Limb (tissue), 2 donors: ENCODE measurements at regions not wholly inside any gene's neighbourhood (a gene's known extent, or its start where the extent isn't known, plus 50 kb on each side); places are given as distances from the start of the nearest gene placed in this dataset.
A peak's percentile ranks its signal among the peaks of the same experiment; 100 is the strongest.

Experiments
- DNase-seq, 2 donors: peaks; one replicate each; pipeline ENCODE4 v3.0.0-alpha.2; 2016; ENCODE audit errors: extremely low spot score in 2 of 2

DNA sequence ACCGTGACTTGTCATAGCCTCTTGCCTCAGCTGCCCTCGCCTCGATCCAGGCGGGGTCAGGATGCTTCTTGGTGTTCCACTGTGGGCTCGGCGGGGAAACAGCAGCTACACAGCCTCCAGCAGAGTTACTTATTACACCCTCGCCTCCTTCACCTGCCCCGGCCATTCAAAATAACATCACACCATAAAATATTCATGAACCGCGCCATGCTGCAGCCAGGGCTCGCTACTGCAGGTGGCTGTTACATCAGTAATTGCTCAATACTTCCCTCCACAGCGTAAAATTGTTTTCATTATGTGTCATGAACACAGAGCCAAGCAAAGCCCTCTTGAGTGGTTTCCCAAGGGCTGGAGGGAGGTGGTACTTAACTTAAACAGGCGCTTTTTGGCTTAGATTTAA lies 241.5 kb upstream of the SP8 start:
- peak in 1 of 2 donors; percentile 37 for DNase-seq

DNA sequence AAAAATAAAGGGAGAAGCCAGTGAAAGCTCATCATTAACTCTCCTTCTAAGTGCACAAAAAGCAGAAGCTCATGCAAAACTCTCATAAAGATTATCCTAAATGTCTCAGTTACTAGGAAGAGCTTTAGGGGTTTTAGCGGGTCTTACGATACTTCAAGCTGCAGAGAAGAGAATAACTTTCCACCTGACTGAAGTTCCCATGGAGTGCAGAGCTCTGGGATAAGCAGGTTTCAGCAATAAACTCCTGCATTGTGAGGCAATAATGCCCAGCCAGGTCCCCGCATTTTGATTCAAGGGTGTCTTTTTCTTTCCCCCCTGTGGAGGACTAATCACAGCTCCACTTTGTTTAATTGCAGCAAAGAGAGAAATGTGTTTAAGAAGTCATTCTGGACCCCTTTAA lies 241.9 kb upstream of the SP8 start:
- no peak for DNase-seq

DNA sequence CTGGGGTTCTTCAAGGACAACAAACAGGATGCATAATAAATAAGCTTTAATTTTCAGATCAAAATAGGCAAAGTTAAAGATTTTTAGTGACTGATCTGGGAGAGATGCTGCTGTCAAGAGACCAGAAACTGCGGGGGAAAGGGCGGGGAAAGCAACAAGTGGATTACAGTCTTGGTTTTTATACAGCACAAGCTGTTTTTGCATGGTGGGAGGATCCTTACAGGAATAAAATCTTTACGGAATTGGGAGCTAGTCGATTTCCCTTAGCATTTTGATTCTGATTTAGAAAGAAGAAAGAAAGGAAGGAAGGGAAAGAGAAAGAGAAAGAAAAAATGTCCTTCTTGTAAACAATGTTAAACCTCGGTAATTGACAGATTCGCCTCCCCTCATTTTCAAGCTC lies 242.3 kb upstream of the SP8 start:
- no peak for DNase-seq

DNA sequence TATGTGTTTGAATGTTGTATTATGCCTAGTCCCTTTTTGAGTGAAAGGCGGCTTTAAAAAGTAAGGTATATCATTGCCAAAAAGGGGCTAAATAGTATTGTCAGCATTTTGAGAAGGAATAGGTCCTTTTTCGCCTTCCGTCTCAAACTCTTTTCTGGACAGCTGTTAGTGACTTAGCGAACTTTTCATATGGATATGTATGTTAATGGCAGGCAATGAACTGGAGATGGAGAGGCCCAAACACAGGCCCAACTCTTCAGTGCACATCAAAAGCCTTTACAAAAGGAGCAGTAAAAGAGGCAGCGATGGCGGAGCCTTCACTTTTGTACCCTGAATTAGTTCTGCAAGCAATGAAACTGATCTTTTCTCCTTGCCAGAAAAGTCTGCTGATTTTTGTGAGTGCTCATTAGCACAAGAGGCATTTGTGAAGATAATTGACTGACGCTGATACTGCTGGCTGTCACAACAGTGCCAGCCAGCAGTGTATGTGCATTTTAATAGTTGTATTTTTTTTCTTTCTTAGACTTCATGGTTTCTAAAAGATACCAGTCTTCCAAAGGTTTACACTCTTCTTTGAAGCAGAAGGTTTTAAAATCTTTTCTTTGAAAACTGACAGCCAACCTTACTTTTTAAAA lies 243.7 kb upstream of the SP8 start:
- DNase-seq, result no peak

DNA sequence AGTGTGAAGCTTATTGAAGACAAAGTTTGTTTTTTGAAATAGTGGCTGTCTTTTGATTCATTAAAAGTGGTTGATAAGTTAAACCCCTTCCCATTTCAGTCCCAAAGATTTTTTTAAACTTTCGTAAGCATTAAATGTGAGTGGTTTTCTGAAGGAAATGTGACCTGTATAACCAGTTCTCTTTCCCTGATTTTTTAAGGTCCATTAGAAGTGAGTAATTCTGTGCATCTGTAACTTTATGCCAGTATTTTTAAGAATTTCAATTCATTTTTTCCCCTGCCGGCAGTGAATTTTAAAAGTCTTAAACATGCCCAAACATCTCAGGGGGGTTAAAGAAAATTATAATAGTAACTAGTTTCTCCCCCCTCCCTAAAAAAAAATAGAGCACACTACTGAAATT lies 254.6 kb upstream of the SP8 start:
- DNase-seq, result no peak

DNA sequence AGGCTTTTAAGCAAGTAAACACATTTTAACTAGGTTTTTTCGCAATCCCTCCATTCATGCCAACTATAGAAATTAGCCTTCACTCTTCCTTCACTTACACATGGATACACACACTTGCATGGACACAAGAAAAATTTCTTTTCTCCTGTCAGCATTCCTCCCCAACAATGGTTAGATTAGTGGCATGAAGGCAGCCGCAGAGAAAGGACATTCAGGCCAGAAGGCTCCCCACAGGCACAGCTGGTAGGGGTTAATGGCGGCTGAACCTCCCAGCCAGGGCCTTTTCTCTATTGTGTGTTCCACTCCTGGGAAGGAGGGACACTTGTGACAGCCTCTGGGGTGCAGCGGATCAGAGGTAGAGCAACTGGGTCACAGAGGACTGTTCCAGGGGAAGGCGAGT lies 255.0 kb upstream of the SP8 start:
- no peak for DNase-seq

DNA sequence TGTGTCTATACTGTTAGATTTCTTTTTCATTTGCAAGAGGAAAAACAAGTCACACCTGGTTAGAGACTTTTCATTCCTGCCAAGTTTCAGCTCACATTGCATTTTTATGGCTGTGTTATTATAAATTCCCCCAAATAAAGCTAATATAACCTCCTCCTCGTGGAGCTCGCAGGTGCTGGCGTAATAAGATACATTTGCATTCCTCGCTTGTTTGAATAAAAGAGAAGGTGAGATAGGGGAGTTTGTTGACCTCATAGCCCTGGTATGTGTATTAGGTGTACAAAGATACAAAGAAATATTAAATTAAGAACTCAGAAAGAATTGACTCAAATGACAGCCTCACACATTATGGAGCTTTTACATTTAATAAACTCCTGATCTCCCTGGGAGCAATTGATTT lies 257.7 kb upstream of the SP8 start:
- no peak for DNase-seq

DNA sequence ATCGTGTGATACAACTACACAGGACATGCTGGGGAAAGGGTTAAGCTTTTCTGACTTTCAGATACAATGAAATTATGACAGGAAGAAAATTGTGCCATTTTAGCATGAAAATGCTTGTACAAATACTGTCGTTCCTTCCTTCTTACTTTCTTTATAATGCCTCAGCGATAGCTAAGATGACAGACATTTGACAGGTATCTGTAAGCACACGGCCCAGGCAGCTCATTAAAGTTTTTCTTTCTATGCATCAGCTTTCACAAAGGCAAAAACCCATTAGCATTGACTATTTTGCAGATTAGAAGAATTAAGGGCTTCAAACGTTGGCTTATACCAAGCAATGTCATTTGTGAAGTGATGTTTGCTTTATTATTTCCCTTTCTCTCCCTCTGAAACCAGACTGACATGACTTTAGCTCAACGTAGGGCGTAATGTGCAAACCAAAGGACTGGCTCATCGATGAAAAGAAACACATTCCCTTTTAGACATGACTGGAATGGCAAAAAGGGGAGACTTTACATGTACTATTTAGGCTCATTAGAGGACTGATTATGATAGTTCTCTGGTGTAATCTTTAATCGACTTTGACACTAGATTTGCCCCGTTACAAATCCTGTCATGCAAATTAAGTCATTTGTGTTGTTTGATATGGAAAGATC lies 258.4 kb upstream of the SP8 start:
- DNase-seq, result no peak

DNA sequence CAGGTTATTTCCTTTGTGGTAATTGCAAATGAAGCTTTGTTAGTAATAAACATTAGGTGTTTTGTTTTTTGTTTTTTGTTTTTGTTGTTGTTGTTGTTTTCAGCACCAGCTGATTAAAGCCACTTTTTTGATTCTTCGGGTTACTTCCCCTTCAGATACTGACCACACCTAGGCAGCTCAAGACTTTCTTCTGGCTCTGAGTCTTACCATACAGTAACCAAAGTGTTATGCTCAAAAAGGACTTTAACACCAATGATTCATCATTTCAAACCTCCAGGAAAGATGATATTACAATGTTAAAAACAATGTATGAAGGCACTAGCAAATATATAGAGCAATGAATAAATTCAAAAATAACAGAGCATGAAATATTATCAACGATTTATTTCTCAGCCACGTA lies 265.2 kb upstream of the SP8 start:
- DNase-seq, result no peak

DNA sequence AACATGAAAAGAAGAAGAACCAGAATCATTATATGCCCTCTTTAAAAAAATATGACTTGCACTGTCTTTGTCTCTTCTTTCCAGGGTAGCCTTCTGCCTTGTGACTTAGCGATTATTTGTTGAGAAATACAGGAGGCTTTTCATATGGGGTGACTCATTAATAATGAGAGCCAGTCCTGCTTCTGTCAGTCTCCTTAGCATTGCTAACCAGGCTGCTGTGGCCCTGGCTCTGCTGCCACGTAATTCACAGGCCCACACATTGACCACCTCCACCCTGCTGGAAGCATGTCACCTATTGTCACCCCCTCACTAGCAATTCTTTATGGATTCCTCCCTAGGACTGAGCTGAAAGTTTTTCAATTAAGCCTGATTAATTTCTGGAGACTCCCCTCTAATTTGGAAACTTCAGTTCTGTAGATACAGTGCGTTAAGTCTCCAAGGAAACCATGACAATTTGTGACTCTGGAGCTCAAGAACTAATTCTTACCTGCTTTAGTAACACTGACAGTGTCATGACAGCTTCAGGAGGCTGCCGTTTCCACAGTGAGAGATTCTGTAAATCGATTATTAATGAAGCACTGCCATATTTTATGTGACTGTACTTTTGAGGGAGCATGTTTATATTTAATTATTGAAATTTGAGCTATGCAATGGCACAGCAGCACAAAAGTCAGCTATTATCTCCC lies 267.9 kb upstream of the SP8 start:
- no peak for DNase-seq

DNA sequence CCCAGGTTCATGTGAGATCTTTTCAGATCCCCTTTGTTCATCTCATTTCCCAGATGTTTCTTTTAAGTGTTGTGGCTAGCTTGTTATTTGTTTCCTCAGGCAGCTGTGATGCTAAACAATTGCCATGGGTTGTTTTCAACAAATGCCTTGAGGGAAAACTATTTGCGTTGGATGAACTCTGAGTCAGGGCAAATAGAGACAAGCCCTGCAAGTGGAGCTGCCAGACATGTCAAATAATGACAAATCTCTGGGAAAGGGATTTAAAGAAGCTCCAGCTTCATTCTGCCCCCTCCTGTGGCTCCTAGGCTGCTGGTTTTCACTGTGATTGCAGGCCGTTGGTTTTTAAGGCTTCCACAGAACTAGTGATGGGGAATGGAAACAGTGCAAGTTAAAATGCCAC lies 272.4 kb upstream of the SP8 start:
- no peak for DNase-seq

DNA sequence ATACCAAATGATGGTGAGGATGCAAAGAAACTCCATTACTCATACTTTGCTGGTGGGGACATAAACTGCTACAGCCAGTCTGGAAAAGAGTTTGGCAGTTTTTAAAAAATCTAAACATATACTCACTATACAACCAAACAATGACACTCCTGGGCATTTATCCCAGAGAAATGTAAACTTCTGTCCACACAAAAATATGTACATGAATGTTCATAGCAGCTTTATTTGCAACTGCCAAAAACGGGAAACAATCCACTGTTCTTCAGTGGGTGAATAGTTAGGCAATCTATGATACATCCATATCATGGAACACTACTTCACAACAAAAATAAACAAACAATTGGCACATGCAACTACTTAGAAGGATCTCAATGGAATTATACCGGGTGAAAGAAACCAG lies 276.4 kb upstream of the SP8 start:
- no peak for DNase-seq

DNA sequence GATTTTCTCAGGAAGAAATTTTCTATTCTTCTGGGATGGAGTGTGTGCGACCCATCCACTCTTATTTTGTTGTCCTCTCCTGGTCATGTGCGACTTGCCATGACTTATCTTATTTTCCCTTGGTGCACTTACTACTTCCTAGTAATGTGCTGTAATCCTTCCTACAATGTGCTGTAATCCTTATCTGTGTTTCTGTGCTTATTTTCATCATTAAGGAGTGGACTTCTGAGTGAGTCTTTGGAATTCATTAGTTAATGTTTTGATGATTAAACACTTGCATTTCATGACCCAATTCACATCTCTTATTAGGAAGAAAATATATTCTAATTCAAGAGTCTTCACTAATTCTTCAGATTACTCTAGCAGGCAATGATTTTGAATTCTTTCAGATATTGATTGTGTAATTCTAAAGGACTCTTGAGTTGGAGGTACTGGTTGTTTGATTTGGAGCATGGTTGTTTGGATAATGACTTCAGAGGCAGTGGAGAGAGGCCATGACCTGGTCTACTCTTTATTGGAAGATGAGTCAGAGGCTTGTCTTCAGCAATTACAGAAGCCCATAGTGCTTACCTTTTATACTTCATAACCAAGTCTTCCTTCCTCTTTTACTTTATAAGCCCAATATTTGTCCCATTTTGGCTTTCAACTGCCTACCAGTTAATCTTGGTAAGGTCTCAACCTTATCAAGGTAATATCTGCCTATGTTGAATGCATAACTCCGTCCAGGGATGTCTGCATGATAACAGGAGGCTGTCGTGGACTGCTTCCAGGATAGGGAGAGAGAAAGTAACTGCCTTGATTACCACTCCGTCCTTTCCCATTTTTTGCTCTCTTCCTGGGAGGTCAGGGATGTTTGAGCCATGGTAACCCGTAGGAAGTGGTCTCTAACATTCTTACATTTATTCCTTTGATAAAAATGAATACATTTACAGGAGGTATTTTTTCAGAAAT lies 278.3 kb upstream of the SP8 start:
- DNase-seq, result no peak

DNA sequence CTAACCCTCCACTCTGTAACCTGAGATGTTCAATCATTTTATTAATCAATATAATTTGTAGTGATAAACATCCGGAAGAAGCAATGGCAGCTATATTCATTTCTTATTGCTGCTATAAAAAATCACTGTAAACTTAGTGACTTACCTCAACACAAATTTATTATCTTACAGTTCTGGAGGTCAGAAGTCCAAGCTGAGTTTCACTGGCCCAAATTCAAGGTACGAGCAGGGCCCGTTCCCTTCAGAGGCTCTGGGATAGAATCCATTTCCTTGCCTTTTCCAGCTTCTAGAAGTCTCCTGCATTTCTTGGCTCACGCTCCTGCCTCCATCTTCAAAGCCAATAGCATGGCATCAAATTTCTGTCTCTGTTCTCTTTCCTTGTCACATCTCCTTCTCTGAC lies 279.5 kb upstream of the SP8 start:
- DNase-seq, result no peak

DNA sequence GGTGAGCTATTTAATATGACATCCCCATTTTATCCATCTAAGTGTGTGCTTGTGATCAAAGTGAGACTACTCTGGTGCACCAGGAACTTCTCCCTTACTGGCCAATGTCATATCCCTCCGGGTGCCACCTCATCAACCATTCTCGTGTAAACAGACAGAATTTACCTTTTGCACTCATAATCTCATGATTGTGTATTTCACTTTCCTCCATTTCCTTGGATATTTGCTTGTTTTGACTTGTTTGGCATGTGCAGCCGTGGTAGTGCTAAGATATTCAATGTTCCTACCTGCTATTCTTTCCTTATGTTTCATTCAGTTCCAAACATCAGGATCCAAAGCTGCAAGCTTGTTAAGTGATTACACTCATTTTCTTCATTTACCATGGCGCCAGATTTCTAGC lies 280.5 kb upstream of the SP8 start:
- no peak for DNase-seq

DNA sequence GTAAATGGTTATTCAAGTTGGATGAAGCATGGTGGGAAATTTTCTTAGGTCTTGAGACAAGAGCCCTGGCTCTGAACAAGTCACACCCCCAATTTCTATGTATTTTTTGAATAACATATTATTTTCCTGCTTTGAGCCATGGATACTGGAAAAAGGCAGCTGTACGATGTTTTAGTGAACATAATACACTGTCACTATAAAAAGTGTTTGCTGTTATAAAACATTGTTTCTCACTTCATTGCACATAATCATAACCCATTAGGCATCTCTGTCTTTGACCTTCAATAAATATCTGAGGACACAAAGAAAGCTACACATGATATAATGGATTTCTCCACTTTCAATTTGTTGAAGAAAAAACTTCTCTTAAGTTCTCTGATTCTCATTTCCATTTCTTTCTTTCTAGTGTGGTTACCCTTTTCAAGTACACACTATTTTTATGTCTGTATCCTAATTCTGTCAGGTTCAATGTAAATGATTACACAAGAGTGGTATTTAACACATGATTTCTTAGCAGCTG lies 283.9 kb upstream of the SP8 start:
- DNase-seq, result no peak

DNA sequence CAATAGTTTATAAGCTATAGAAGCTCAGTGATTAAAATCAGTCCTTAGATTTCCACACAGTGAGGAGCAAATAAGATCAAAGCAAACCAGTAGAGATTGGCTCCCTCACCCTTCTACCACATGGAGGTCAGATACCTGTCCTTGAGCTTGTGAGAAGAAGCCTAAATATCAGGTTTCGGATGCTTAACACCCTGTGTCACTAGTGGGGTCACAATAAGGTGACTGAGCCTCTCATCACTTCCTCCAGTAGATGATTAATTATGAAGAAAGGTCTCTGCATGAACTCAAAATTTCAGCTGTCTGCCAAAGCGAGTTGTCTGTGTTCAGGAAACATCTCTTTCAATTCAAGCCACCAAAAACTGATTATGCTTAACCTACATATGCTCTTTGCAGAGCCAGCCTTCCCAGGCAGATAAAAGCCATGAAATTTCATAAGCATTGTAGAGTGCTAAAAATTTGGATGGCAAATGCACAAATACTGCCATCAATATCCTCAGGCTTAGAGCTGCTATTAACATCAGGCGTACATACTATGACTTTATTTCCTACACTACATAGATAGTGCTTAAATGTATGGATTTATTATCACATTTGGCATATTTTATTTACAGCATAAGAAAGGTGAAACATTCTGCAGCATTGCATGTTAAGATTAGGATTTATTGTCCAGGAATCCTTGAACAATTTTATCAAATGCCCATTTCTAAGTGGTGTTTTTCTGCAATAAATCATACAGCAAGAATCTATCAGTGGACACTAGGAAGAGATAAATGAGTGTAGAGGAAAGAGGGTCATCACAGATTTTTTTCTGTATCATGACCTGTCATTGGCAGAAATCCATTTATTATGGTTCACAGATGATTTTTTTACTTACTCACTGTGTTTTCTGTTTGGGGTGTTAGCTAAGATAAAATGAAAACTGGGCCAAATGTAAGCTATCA lies 285.1 kb upstream of the SP8 start:
- DNase-seq, result no peak

DNA sequence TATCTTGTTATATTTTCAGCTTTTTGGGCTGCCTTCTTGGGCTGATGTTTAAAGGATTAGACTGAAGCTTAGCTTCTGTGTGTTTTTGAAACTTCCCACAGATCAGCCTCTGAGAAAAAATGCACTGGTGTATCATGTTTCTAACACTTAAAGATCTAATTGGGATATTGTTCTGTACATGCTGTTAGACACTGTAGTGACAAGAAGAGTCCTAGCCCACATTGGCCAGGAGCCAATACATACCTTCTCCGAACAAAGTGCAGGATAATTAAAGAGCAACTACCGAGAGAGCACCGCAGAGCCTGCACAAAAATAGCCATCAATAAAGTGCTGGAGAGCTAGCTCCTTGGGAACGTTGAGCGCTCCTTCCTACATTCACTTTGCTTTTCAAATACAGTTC lies 289.4 kb upstream of the SP8 start:
- peak in 1 of 2 donors; percentile 5 for DNase-seq

DNA sequence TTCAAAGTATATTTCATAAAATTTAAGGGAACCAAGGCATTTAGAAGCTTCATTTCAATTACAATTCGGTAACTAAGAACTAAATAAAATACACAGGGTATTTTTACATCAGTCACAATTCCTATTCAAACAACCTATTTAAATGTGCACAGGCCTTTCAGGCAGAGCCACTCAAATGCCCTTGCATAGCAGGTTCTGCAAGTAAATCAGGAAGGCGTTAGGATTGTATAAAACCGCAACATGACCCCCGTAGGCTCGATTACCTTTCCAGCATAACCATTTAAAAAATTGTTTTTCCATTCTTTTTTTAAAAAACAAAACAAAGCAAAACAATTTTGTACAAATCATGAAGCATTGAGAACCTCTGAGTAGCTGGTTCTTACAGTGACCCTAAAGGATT lies 289.9 kb upstream of the SP8 start:
- DNase-seq, result no peak

DNA sequence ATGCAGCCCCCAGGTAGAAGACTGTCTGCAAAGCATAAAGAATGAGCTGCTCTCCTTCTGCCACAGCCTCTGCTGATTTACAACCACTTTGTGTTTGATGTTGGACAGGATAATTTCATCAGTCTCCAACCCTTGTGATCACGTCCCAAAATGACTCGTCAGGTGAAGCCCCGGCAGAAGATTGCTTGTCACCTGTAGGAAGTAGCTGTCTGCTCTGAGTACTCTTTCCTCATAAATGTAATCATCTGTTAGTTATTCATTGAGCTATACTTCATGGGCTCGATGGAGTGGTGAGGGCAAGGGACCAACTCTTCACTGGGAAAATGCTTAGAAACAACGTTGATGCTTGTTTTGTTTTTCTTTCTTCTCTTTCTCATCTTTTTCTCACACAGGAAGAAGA lies 290.9 kb upstream of the SP8 start:
- no peak for DNase-seq

DNA sequence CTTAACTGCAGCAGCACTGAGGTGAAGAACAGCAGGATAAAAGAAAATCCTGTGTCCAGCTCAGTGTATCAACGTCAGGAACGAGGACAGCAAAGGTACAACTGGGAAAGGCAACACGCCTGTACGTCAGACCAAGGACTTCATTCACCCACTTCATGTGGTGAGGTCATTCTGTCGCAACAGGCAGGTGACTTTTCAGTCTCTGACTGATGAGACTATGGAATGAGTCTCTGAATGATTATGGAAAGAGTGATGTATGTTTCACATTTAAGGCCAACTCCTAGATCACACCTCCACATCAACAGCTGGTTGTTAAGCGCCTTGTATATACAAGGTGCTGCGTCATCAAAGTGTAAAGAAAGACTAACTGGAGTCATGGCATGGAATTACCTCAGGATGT lies 297.6 kb upstream of the SP8 start:
- no peak for DNase-seq
